GM23338 (cell line): ENCODE measurements at regions not wholly inside any gene's neighbourhood (a gene's known extent, or its start where the extent isn't known, plus 50 kb on each side); places are given as distances from the start of the nearest gene placed in this dataset.

ENCODE experiments used
- ATAC-seq: fragments of 200-7000 bp; cut with Tn5 transposase; 3 replicates; pipeline ENCODE4 v1.9.1; 2020
- DNase-seq: peaks from one replicate; pipeline ENCODE4 v3.0.0-alpha.2; 2015; ENCODE audit warnings: low spot score
- H2AFZ ChIP-seq: fragments of 200-600 bp; sonication (generic); 2 replicates; pipeline ENCODE4 v1.8.0; 2016; ENCODE audit warnings: antibody characterized with exemption, mild to moderate bottlenecking, moderate library complexity
- H3F3A ChIP-seq: fragments of 200-600 bp; sonication (generic); replicated peaks from 2 replicates; pipeline ENCODE4 v1.8.0; 2017; ENCODE audit warnings: antibody characterized with exemption, mixed run types, low read depth
- H3K27ac ChIP-seq: fragments of 200-600 bp; sonication (generic); 2 replicates; pipeline ENCODE4 v1.6.1; 2016; ENCODE audit warnings: low read depth
- H3K27me3 ChIP-seq: fragments of 200-600 bp; sonication (generic); 2 replicates; pipeline ENCODE4 v1.8.0; 2016; ENCODE audit warnings: mild to moderate bottlenecking, mixed run types, moderate library complexity; ENCODE audit not compliant: insufficient read depth
- H3K36me3 ChIP-seq: fragments of 200-600 bp; sonication (generic); 2 replicates; pipeline ENCODE4 v1.8.0; 2016; ENCODE audit warnings: mild to moderate bottlenecking; ENCODE audit not compliant: insufficient read depth
- H3K4me1 ChIP-seq: fragments of 200-600 bp; sonication (generic); 2 replicates; pipeline ENCODE4 v1.8.0; 2016; ENCODE audit warnings: mild to moderate bottlenecking, moderate library complexity; ENCODE audit not compliant: insufficient read depth
- H3K4me2 ChIP-seq: fragments of 200-600 bp; sonication (generic); 2 replicates; pipeline ENCODE4 v1.7.1; 2017; ENCODE audit warnings: mixed run types
- H3K4me3 ChIP-seq: fragments of 200-600 bp; sonication (generic); 2 replicates; pipeline ENCODE4 v1.6.1; 2016; ENCODE audit warnings: mixed run types
- H3K79me2 ChIP-seq: fragments of 200-600 bp; sonication (generic); replicated peaks from 2 replicates; pipeline ENCODE4 v1.8.0; 2017; ENCODE audit warnings: mild to moderate bottlenecking; ENCODE audit not compliant: insufficient read depth
- H3K9me2 ChIP-seq: fragments of 200-600 bp; sonication (generic); 2 replicates; pipeline ENCODE4 v1.8.0; 2017; ENCODE audit not compliant: insufficient read depth
- H4K20me1 ChIP-seq: fragments of 200-600 bp; sonication (generic); replicated peaks from 2 replicates; pipeline ENCODE4 v1.8.0; 2017; ENCODE audit warnings: mild to moderate bottlenecking; ENCODE audit not compliant: insufficient read depth
- H3K27ac Mint-ChIP-seq: 2 replicates; pipeline ENCODE4 v1.8.0; 2020; ENCODE audit warnings: inconsistent platforms, mild to moderate bottlenecking, moderate library complexity, mixed read lengths
- H3K27me3 Mint-ChIP-seq: 3 replicates; pipeline ENCODE4 v1.8.0; 2022; ENCODE audit warnings: low read depth, mild to moderate bottlenecking, moderate library complexity, mixed read lengths, inconsistent platforms; ENCODE audit not compliant: insufficient read depth, poor library complexity
- H3K36me3 Mint-ChIP-seq: 3 replicates; pipeline ENCODE4 v1.8.0; 2021; ENCODE audit warnings: low read depth, mild to moderate bottlenecking, inconsistent platforms, moderate library complexity, mixed read lengths
- H3K4me1 Mint-ChIP-seq: 3 replicates; pipeline ENCODE4 v1.8.0; 2020; ENCODE audit warnings: mild to moderate bottlenecking, inconsistent platforms, mixed read lengths
- H3K4me3 Mint-ChIP-seq: 3 replicates; pipeline ENCODE4 v1.8.0; 2021; ENCODE audit warnings: moderate library complexity, mild to moderate bottlenecking, inconsistent platforms, mixed read lengths
- H3K9me3 Mint-ChIP-seq: 3 replicates; pipeline ENCODE4 v1.8.0; 2020; ENCODE audit warnings: moderate library complexity, mild to moderate bottlenecking, inconsistent platforms, mixed read lengths
- CREB1 ChIP-seq: fragments of 250-450 bp; sonication (Bioruptor Pico); IDR thresholded peaks from 2 replicates; pipeline ENCODE4 v1.5.0; 2020; ENCODE audit warnings: low read depth, mild to moderate bottlenecking, moderate library complexity
- EZH2 ChIP-seq: fragments of 200-600 bp; sonication (generic); IDR thresholded peaks from one replicate; pipeline ENCODE4 v1.8.0; 2017; ENCODE audit warnings: antibody characterized with exemption, mild to moderate bottlenecking, low read depth; ENCODE audit not compliant: unreplicated experiment
- EZH2phosphoT487 ChIP-seq: fragments of 200-600 bp; sonication (generic); IDR thresholded peaks from one replicate; pipeline ENCODE4 v1.8.1; 2018; ENCODE audit warnings: antibody characterized with exemption; ENCODE audit not compliant: unreplicated experiment
- JUNB ChIP-seq: IDR thresholded peaks from one replicate; pipeline ENCODE4 v1.6.1; 2016; ENCODE audit warnings: antibody characterized with exemption; ENCODE audit not compliant: unreplicated experiment
- NANOG ChIP-seq: IDR thresholded peaks from 2 replicates; pipeline ENCODE4 v1.6.1; 2016; ENCODE audit warnings: antibody characterized with exemption, borderline replicate concordance
- POLR2AphosphoS5 ChIP-seq: IDR thresholded peaks from 2 replicates; pipeline ENCODE4 v1.6.1; 2016; ENCODE audit warnings: antibody characterized with exemption, low read depth
- STAT1 ChIP-seq: IDR thresholded peaks from one replicate; pipeline ENCODE4 v1.6.1; 2016; ENCODE audit warnings: antibody characterized with exemption; ENCODE audit not compliant: unreplicated experiment
- ZNF114 ChIP-seq: fragments of 250-450 bp; sonication (Bioruptor Pico); IDR thresholded peaks from 2 replicates; pipeline ENCODE4 v1.5.0; 2020; ENCODE audit warnings: mild to moderate bottlenecking, moderate library complexity
- ZNF331 ChIP-seq: fragments of 250-450 bp; sonication (Bioruptor Pico); IDR thresholded peaks from 2 replicates; pipeline ENCODE4 v1.5.0; 2020; ENCODE audit warnings: low read depth, mild to moderate bottlenecking, moderate library complexity
- TF ChIP-seq, protein P1 (sequence below): IDR thresholded peaks from 2 replicates; pipeline ENCODE4 v1.6.1; 2016; ENCODE audit warnings: antibody characterized with exemption
- TF ChIP-seq, protein P2 (sequence below): IDR thresholded peaks from one replicate; pipeline ENCODE4 v1.6.1; 2018; ENCODE audit warnings: antibody characterized with exemption; ENCODE audit not compliant: unreplicated experiment

DNA sequence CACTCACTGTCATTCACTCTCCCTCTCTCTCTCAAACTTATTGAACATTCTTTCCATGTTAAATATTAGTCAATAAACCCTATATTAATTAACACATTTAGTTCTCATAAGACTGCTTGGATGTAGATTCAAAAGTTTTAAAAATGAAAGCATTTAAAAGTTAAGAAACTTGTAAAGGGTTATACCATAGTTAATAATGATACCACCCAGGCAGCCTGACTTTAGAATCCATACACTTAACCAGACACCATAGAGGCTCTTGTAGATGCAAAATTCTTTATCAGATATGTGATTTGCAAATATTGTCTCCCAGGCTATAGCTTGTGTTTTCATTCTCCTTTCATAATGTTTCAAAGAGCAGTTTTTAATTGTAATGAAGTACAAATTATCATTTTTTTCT lies 335.8 kb upstream of the ACTBL2 start (continued):
- TF ChIP-seq, protein P1, sequence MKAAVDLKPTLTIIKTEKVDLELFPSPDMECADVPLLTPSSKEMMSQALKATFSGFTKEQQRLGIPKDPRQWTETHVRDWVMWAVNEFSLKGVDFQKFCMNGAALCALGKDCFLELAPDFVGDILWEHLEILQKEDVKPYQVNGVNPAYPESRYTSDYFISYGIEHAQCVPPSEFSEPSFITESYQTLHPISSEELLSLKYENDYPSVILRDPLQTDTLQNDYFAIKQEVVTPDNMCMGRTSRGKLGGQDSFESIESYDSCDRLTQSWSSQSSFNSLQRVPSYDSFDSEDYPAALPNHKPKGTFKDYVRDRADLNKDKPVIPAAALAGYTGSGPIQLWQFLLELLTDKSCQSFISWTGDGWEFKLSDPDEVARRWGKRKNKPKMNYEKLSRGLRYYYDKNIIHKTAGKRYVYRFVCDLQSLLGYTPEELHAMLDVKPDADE = no peak

DNA sequence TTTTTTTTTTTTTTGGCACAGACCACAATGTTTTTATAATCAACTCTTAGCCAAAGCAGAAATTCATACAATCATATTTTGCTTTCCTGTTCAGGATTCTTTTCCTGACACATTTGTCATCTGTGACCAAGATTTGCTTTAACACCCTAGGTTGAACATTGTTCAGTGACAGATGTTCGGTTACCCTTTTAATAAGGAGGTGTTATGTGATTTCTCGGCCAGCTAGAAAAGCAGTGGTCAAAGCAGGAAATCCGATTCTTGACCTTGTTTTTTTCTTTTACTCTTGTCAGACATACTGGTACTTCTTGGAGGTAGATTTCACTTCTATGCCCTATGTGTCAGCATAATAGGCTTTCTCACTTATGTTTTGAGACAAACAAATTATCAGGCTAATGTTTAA lies 335.3 kb upstream of the ACTBL2 start:
- no peaks in the 10 kb centered on the region for H3K27me3 ChIP-seq
- DNase-seq = no peak
- no peaks in the 10 kb centered on the region for H3K9me2 ChIP-seq
- Mint-ChIP-seq H3K36me3 (no peaks in the 10 kb centered on the region; the same call in 2 of the 3 replicates), H3K27ac (no peak overlapping the region), H3K4me3 (no peak overlapping the region), H3K27me3 (no peaks in the 10 kb centered on the region), H3K9me3 (peaks cover 9% of the 10 kb centered on the region; the same call in 2 of the 3 replicates), H3K4me1 (peaks cover 14% of the 10 kb centered on the region; the same call in 2 of the 3 replicates)
- no peaks in the 10 kb centered on the region for H3F3A ChIP-seq
- no peak overlapping the region for H3K4me2 ChIP-seq
- no peak overlapping the region for H2AFZ ChIP-seq
- no peaks in the 10 kb centered on the region for H3K79me2 ChIP-seq
- no peaks in the 10 kb centered on the region; the same call in 1 of the 2 replicates for H3K36me3 ChIP-seq
- no peaks in the 10 kb centered on the region for H4K20me1 ChIP-seq
- H3K4me1 ChIP-seq = 0 out of 2 replicates have a peak, but pooled peaks cover 8% of the 10 kb centered on the region
- no peak overlapping the region for H3K4me3 ChIP-seq
- no peak for TF ChIP-seq ZNF114 (CRISPR knock-in tag)
- TF ChIP-seq EZH2 = no peak
- no peak for TF ChIP-seq ZNF331 (CRISPR knock-in tag)
- TF ChIP-seq, protein P1 = no peak
- no peak for TF ChIP-seq STAT1
- no peak for TF ChIP-seq POLR2AphosphoS5
- no peak for TF ChIP-seq EZH2phosphoT487
- TF ChIP-seq NANOG = no peak
- TF ChIP-seq, protein P2, sequence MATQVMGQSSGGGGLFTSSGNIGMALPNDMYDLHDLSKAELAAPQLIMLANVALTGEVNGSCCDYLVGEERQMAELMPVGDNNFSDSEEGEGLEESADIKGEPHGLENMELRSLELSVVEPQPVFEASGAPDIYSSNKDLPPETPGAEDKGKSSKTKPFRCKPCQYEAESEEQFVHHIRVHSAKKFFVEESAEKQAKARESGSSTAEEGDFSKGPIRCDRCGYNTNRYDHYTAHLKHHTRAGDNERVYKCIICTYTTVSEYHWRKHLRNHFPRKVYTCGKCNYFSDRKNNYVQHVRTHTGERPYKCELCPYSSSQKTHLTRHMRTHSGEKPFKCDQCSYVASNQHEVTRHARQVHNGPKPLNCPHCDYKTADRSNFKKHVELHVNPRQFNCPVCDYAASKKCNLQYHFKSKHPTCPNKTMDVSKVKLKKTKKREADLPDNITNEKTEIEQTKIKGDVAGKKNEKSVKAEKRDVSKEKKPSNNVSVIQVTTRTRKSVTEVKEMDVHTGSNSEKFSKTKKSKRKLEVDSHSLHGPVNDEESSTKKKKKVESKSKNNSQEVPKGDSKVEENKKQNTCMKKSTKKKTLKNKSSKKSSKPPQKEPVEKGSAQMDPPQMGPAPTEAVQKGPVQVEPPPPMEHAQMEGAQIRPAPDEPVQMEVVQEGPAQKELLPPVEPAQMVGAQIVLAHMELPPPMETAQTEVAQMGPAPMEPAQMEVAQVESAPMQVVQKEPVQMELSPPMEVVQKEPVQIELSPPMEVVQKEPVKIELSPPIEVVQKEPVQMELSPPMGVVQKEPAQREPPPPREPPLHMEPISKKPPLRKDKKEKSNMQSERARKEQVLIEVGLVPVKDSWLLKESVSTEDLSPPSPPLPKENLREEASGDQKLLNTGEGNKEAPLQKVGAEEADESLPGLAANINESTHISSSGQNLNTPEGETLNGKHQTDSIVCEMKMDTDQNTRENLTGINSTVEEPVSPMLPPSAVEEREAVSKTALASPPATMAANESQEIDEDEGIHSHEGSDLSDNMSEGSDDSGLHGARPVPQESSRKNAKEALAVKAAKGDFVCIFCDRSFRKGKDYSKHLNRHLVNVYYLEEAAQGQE = no peak
- no peak for TF ChIP-seq CREB1 (CRISPR knock-in tag)
- no peak for TF ChIP-seq JUNB
- H3K27ac ChIP-seq = no peak overlapping the region
- ATAC-seq = no peak
